A172 (cell line): ENCODE measurements at regions not wholly inside any gene's neighbourhood (a gene's known extent, or its start where the extent isn't known, plus 50 kb on each side); places are given as distances from the start of the nearest gene placed in this dataset.

Source experiments
- DNase-seq: peaks from one replicate; pipeline ENCODE4 v3.0.0-alpha.2; 2015; ENCODE audit warnings: low spot score

- no peak for DNase-seq
Observed at GRCh38 chr4:153076861-153077260, 127.4 kb upstream of the TRIM2 start.

GRCh38 chr4:153079857-153080391, 124.3 kb upstream of the TRIM2 start:
- peak; percentile 44 for DNase-seq

GRCh38 chr4:153081006-153081580, 123.2 kb upstream of the TRIM2 start:
- no peak for DNase-seq

- no peak for DNase-seq
Observed at GRCh38 chr4:153081693-153082092, 122.5 kb upstream of the TRIM2 start.

- DNase-seq, result no peak
Observed at GRCh38 chr4:153082322-153083301, 121.6 kb upstream of the TRIM2 start.

GRCh38 chr4:153083447-153083947, 120.7 kb upstream of the TRIM2 start:
- peak; percentile 84 for DNase-seq

GRCh38 chr4:153084224-153084979, 119.8 kb upstream of the TRIM2 start:
- DNase-seq, result no peak

- peak; percentile 61 for DNase-seq
Observed at GRCh38 chr4:153084980-153085630, 119.1 kb upstream of the TRIM2 start.

- DNase-seq, result no peak
Observed at GRCh38 chr4:153087671-153088194, 116.5 kb upstream of the TRIM2 start.

GRCh38 chr4:153089742-153090141, 114.5 kb upstream of the TRIM2 start:
- DNase-seq, result no peak

GRCh38 chr4:153090181-153090580, 114.1 kb upstream of the TRIM2 start:
- no peak for DNase-seq

- no peak for DNase-seq
Observed at GRCh38 chr4:153090670-153091385, 113.4 kb upstream of the TRIM2 start.

GRCh38 chr4:153093396-153093795, 110.8 kb upstream of the TRIM2 start:
- no peak for DNase-seq

- DNase-seq, result no peak
Observed at GRCh38 chr4:153093802-153094201, 110.4 kb upstream of the TRIM2 start.

- no peak for DNase-seq
Observed at GRCh38 chr4:153094435-153094834, 109.8 kb upstream of the TRIM2 start.

- DNase-seq, result no peak
Observed at GRCh38 chr4:153095448-153096204, 108.6 kb upstream of the TRIM2 start.

GRCh38 chr4:153096344-153096743, 107.9 kb upstream of the TRIM2 start:
- DNase-seq, result no peak

GRCh38 chr4:153098427-153098826, 105.8 kb upstream of the TRIM2 start:
- DNase-seq, result no peak

- DNase-seq, result no peak
Observed at GRCh38 chr4:153099391-153100140, 104.7 kb upstream of the TRIM2 start.
